ENCODE measurements at regions not wholly inside any gene's neighbourhood (a gene's known extent, or its start where the extent isn't known, plus 50 kb on each side); places are given as distances from the start of the nearest gene placed in this dataset.

GRCh38 chr3:14289590-14290461, 111.2 kb downstream of the LSM3 start:
- TF ChIP-seq CTCF (IDR thresholded peaks at IDR 0.05; ENCODE audit: insufficient read depth, low read depth, low read length), result no peak
- peak; percentile 89 for DNase-seq (ENCODE audit: low read depth)
- no peak overlapping the region for H3K4me3 ChIP-seq (ENCODE audit: low read depth, low read length)

GRCh38 chr3:14290631-14291385, 111.6 kb upstream of the SLC6A6 start:
- no peak for TF ChIP-seq CTCF (IDR thresholded peaks at IDR 0.05; ENCODE audit: insufficient read depth, low read depth, low read length)
- no peak overlapping the region for H3K4me3 ChIP-seq (ENCODE audit: low read depth, low read length)
- DNase-seq (ENCODE audit: low read depth), result no peak

- no peak for TF ChIP-seq CTCF (IDR thresholded peaks at IDR 0.05; ENCODE audit: insufficient read depth, low read depth, low read length)
- DNase-seq (ENCODE audit: low read depth), result no peak
- no peak overlapping the region for H3K4me3 ChIP-seq (ENCODE audit: low read depth, low read length)
Measured at GRCh38 chr3:14295037-14295436, 107.4 kb upstream of the SLC6A6 start.

GRCh38 chr3:14295801-14296200, 106.6 kb upstream of the SLC6A6 start:
- H3K4me3 ChIP-seq (ENCODE audit: low read depth, low read length), result no peak overlapping the region
- no peak for DNase-seq (ENCODE audit: low read depth)
- TF ChIP-seq CTCF (IDR thresholded peaks at IDR 0.05; ENCODE audit: insufficient read depth, low read depth, low read length), result no peak

- DNase-seq (ENCODE audit: low read depth), result no peak
- H3K4me3 ChIP-seq (ENCODE audit: low read depth, low read length), result no peak overlapping the region
- TF ChIP-seq CTCF (IDR thresholded peaks at IDR 0.05; ENCODE audit: insufficient read depth, low read depth, low read length), result no peak
Measured at GRCh38 chr3:14297305-14297704, 105.1 kb upstream of the SLC6A6 start.

GRCh38 chr3:14297784-14298236, 104.6 kb upstream of the SLC6A6 start:
- H3K4me3 ChIP-seq (ENCODE audit: low read depth, low read length), result no peak overlapping the region
- DNase-seq (ENCODE audit: low read depth), result no peak
- TF ChIP-seq CTCF (IDR thresholded peaks at IDR 0.05; ENCODE audit: insufficient read depth, low read depth, low read length), result no peak

Measured in fibroblast of villous mesenchyme (primary cell).